GM23248 (cell line): ENCODE measurements at regions not wholly inside any gene's neighbourhood (a gene's known extent, or its start where the extent isn't known, plus 50 kb on each side); places are given as distances from the start of the nearest gene placed in this dataset.

Experiments used
- EZH2 ChIP-seq: fragments of 200-600 bp; sonication (generic); IDR thresholded peaks from 2 replicates; pipeline ENCODE4 v1.6.1; 2018; ENCODE audit warnings: antibody characterized with exemption, mild to moderate bottlenecking; ENCODE audit not compliant: insufficient read depth, poor library complexity, severe bottlenecking
- EZH2phosphoT487 ChIP-seq: fragments of 200-600 bp; sonication (generic); IDR thresholded peaks from 2 replicates; pipeline ENCODE4 v1.6.1; 2018; ENCODE audit warnings: antibody characterized with exemption, moderate library complexity, mild to moderate bottlenecking, low read depth; ENCODE audit not compliant: insufficient read depth

DNA sequence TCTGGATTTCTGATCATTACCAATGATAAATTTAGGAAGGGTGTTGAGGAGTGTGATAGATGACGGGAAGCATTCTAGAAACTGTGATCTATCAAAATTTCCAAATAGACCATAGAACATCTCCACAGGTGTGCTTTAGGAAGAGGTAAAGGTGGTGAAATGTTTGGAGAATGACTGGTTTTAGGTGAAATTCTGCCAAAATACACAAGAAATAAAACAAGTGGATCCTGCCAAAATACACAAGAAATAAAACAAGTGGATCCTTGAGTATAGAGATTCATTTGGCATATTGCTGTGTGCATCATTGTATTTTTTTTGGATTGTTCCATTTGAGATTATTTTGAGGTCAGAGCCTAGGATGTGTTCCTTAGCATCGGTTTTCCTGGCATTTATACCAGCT lies 88.3 kb upstream of the CTNND2 start:
- no peak for TF ChIP-seq EZH2
- no peak for TF ChIP-seq EZH2phosphoT487
